D721Med (cell line): ENCODE measurements at regions not wholly inside any gene's neighbourhood (a gene's known extent, or its start where the extent isn't known, plus 50 kb on each side); places are given as distances from the start of the nearest gene placed in this dataset.
"Not testable (repeated sequence)": the region's sequence is repeated elsewhere in the genome, so short reads cannot be mapped to it uniquely, and the experiment has no call there.

Source experiments
- DNase-seq: peaks from one replicate; pipeline ENCODE4 v3.0.0; 2011; ENCODE audit warnings: low spot score; ENCODE audit not compliant: insufficient read length
- FAIRE-seq: peaks from 2 replicates; lab custom pipeline; 2011; peaks lifted over from hg19 to GRCh38; lab: Jason Lieb, UNC
- TF ChIP-seq, protein P1 (sequence below): IDR thresholded peaks from 2 replicates; pipeline ENCODE4 v1.5.1; 2012; ENCODE audit warnings: mild to moderate bottlenecking, control low read depth; ENCODE audit not compliant: insufficient read depth; ENCODE audit errors: missing control alignments

DNA sequence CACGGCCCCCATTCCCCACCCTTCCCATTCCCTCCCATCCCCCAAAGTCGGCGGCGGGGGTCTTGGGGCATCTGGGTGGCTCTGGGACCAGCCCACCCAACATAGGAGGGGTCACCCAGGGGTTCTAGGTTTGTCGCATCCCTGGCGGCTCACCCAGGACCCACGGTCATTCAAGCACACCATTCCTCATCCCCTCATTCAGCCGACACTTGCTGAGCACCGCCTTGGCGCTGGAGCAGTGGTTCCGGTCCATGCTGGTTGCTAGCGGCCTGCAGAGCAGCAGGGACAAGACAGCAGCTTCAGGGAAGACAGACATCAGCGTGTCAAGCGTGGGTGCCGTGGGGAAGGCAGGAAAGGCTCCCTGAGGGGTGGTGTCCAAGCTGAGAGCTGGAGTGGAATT, 50.5 kb upstream of the OTOS start:
- DNase-seq (no peak), FAIRE-seq (no peak)
- TF ChIP-seq, protein P1, sequence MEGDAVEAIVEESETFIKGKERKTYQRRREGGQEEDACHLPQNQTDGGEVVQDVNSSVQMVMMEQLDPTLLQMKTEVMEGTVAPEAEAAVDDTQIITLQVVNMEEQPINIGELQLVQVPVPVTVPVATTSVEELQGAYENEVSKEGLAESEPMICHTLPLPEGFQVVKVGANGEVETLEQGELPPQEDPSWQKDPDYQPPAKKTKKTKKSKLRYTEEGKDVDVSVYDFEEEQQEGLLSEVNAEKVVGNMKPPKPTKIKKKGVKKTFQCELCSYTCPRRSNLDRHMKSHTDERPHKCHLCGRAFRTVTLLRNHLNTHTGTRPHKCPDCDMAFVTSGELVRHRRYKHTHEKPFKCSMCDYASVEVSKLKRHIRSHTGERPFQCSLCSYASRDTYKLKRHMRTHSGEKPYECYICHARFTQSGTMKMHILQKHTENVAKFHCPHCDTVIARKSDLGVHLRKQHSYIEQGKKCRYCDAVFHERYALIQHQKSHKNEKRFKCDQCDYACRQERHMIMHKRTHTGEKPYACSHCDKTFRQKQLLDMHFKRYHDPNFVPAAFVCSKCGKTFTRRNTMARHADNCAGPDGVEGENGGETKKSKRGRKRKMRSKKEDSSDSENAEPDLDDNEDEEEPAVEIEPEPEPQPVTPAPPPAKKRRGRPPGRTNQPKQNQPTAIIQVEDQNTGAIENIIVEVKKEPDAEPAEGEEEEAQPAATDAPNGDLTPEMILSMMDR = no peak

DNA sequence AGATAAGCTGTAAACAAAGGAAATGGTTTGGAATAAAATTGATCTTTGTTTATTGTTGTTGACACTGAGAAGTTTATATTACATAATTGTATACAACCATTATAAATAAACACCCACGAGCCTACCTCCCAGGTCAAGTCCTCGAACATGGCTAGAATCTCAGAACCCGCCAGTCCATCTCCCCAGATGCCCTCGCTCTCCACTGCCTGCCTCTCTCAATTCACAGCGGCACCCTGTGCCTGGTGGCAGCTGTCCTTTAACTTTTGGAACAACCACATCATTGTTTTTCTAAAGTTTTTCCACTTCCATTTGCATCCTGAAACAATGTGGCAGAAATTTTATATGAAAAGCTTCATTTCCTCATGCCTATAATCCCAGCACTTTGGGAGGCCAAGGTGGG, 52.2 kb upstream of the OTOS start:
- TF ChIP-seq, protein P1 = no peak
- FAIRE-seq (no peak), DNase-seq (no peak)

DNA sequence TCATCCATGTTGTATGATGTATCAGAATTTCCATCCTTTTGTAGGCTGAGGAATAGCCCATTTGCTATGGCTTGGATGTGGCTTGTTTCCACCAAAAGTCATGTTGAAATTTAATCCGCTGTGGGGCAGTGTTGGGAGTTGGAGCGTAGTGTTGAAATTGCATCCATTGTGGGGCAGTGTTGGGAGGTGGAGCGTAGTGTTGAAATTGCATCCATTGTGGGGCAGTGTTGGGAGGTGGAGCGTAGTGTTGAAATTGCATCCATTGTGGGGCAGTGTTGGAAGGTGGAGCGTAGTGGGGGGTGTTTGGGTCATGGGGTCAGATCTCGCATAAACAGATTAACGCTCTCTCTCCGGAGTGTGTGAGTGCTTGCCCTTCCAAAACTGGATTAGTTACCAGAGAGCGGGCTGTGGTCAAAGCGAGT, 53.9 kb upstream of the OTOS start:
- not testable (repeated sequence) for DNase-seq, FAIRE-seq

DNA sequence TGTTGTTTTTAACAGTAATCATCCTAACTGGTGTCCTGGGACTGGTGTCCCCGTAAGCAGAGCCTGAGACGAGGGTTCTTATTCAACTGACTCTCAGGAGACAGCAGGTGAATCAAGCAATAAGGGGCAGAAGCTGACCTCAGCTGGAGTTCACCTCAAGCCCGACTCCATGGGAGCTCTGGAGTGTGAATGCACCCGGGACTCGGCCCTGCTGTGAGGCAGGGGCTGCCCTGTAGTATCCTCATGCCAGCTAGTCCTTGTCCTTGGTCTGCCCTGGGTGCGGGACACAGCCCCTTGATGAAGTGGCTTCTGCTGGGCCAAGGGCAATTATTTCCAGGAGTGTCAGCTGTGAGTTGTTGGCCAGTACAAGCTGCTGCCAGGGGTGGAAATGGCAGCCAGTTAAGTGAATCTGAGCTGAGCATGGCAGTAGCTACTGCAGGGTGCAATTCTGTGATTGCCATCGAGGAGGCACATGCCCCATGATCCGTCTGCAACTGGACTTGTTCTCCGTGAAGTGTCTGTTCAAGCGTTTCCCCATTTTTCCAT, 54.9 kb upstream of the OTOS start:
- no peak for FAIRE-seq
- TF ChIP-seq, protein P1 = no peak
- no peak for DNase-seq

DNA sequence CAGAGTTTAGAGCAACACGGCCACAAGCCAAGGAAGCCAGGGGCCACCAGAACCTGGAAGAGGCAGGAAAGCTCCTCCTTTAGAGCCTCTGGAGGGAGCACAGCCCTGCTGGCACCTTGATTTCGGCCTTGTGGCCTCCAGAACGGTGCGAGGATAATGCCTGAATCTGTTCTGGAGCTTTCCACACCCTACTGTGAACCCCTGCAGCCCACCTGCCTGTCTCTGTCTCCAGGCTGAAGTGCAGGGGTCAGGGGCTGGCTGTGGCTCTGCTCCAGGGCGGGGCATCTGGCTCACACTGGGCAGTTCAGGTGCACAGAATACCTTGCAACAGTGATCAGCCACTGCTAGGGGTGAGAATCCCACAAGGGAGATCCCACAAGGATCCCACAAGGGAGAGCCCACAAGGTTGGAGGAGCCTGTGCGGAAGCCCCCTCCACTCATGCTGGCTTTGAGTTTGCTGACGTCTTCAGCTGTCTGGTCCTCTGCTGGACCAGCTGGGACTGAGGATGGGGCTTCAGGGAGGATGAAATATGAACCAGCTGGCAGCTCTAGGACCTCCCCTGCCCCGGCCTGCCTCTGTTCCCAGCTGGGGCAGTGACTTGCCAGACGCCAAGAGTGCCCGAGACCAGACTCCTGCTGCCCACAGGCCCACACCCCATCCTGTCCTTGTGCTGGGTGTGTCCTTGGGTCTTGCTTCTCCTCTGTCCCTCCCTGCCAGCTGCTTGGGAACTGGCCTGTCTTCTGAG, 56.4 kb upstream of the OTOS start:
- DNase-seq (no peak), FAIRE-seq (no peak)
- TF ChIP-seq, protein P1 = no peak

DNA sequence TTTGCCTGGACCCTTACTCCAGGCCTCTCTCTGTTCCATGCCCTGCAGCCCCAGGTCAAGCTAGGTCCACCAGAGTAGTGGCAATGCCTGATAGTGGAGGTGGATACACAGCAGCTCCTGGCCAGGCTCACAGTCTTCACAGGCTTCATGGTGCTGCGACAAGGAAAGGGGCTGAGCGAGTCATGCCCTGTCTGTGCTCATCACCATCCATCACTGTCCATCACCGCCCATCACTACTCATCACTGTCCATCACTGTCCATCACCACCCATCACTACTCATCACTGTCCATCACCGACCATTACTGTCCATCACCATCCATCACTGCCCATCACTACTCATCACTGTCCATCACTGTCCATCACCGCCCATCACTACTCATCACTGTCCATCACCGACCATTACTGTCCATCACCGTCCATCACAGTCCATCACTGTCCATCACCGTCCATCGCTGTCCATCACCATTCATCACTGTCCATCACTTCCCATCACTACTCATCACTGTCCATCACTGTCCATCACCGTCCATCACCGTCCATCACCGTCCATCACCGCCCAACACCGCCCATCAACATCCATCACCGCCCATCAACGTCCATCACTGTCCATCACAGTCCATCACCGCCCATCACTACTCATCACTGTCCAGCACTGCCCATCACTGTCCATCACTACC, 57.1 kb upstream of the OTOS start:
- FAIRE-seq (no peak), DNase-seq (no peak)
- TF ChIP-seq, protein P1 = no peak

DNA sequence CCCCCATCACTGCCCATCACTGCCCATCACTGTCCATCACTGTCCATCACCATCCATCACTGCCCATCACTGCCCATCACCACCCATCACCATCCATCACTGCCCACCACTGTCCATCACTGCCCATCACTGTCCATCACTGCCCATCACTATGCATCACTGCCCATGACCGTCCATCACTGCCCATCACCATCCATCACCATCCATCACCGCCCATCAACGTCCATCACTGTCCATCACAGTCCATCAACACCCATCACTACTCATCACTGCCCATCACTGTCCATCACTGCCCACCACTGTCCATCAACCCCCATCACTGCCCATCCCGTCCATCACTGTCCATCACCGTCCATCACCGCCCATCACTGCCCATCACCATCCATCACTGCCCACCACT, 57.8 kb upstream of the OTOS start:
- DNase-seq = no peak
- TF ChIP-seq, protein P1 = no peak
- no peak for FAIRE-seq
